Body of pancreas (tissue), 4 donors: ENCODE measurements at regions not wholly inside any gene's neighbourhood (a gene's known extent, or its start where the extent isn't known, plus 50 kb on each side); places are given as distances from the start of the nearest gene placed in this dataset.

Source experiments
- ATAC-seq: fragments of 150-250 bp; one replicate; pipeline ENCODE4 v1.9.1; 2016
- DNase-seq, 4 donors: peaks; one replicate each; pipeline ENCODE4 v3.0.0-alpha.2; 2019
- H3K27ac ChIP-seq, 4 donors: fragments of 200-600 bp; sonication (generic); 1 replicate in 3 of 4; 2 replicates in 1 of 4; pipeline versions ENCODE4 v1.5.1 to v1.6.1; 2016 to 2019; ENCODE audit warnings: mild to moderate bottlenecking in 1 of 4, mixed read lengths in 1 of 4, moderate library complexity in 1 of 4
- H3K27me3 ChIP-seq, 2 donors: fragments of 200-600 bp; sonication (generic); one replicate each; pipeline ENCODE4 v1.6.0; 2016; ENCODE audit warnings: mild to moderate bottlenecking in 1 of 2
- H3K36me3 ChIP-seq, 2 donors: fragments of 200-600 bp; sonication (generic); replicated peaks in 1 of 2; 2 replicates each; pipeline ENCODE4 v1.5.1; 2016; ENCODE audit warnings: low read depth in 2 of 2; ENCODE audit not compliant: insufficient read depth in 1 of 2
- H3K4me1 ChIP-seq: fragments of 200-600 bp; sonication (generic); one replicate; pipeline ENCODE4 v1.6.0; 2016
- H3K4me3 ChIP-seq, 2 donors: fragments of 200-600 bp; sonication (generic); 1 replicate in 1 of 2; 2 replicates in 1 of 2; pipeline ENCODE4 v1.5.1; 2016 to 2019
- H3K9me3 ChIP-seq, 3 donors: fragments of 200-600 bp; sonication (generic); 1 replicate in 2 of 3; 2 replicates in 1 of 3; pipeline ENCODE4 v1.5.1; 2016
- CTCF ChIP-seq, 7 experiments: fragments of 450-650 bp in 4 of 7; fragments of 200-600 bp in 3 of 7; sonication (generic) in 3 of 7; IDR thresholded peaks; one replicate each; pipeline ENCODE4 v1.5.1; 2016 to 2019; ENCODE audit warnings: antibody characterized with exemption in 7 of 7
- POLR2A ChIP-seq, 3 donors: fragments of 450-650 bp; IDR thresholded peaks; one replicate each; pipeline ENCODE4 v1.6.1; 2016; ENCODE audit warnings: antibody characterized with exemption in 3 of 3, mild to moderate bottlenecking in 2 of 3
- WGBS, 2 donors: methylation state at CpG; one replicate each; pipeline ENCODE4 v1.1.5; 2017; 5-methylcytosine and 5-hydroxymethylcytosine counted together
- intact Hi-C: fragments of 100-400 bp; cut with DNase I; formaldehyde crosslinking; loops from one replicate; pipeline ENCODE4 v1.15.1; 2023

GRCh38 chr3:65042675-65043074 is 354.9 kb upstream of the ADAMTS9 start:
- ATAC-seq: no peak
- 30 to 38% methylated on average over 3 of the region's 3 CpGs for WGBS, 2 donors
- Histone ChIP-seq H3K27me3 (no peaks in the 10 kb centered on the region), H3K9me3 (peaks cover 0 to 7% (median 0%) of the 10 kb centered on the region in 3 donors), H3K27ac (no peak overlapping the region), H3K4me1 (no peaks in the 10 kb centered on the region), H3K36me3 (no peaks in the 10 kb centered on the region), H3K4me3 (no peak overlapping the region)
- intact Hi-C loops: no loop called here
- no peak for DNase-seq
- TF ChIP-seq CTCF (IDR thresholded peaks at IDR 0.05): no peak
- no peak for TF ChIP-seq POLR2A (IDR thresholded peaks at IDR 0.05)

GRCh38 chr3:65039754-65040210 is 352.0 kb upstream of the ADAMTS9 start:
- H3K27ac ChIP-seq: no peak overlapping the region
- no peaks in the 10 kb centered on the region for H3K36me3 ChIP-seq
- H3K9me3 ChIP-seq: no peaks in the 10 kb centered on the region
- TF ChIP-seq POLR2A (IDR thresholded peaks at IDR 0.05) (no peak), CTCF (IDR thresholded peaks at IDR 0.05) (no peak)
- DNase-seq: no peak
- WGBS, 2 donors: 92 to 94% methylated on average over 6 of the region's 6 CpGs
- H3K27me3 ChIP-seq: no peaks in the 10 kb centered on the region
- no peaks in the 10 kb centered on the region for H3K4me1 ChIP-seq
- intact Hi-C loops: no loop called here
- H3K4me3 ChIP-seq: no peak overlapping the region
- no peak for ATAC-seq

- Histone ChIP-seq H3K9me3 (no peaks in the 10 kb centered on the region), H3K27ac (no peak overlapping the region), H3K36me3 (no peaks in the 10 kb centered on the region), H3K4me1 (no peaks in the 10 kb centered on the region), H3K4me3 (no peak overlapping the region), H3K27me3 (no peaks in the 10 kb centered on the region)
- TF ChIP-seq POLR2A (IDR thresholded peaks at IDR 0.05) (no peak), CTCF (IDR thresholded peaks at IDR 0.05) (no peak)
- no peak for ATAC-seq
- intact Hi-C loops: no loop called here
- DNase-seq: no peak
- 68 to 78% methylated on average over 2 of the region's 2 CpGs for WGBS, 2 donors
Measured at GRCh38 chr3:65037861-65038260, 350.1 kb upstream of the ADAMTS9 start.

- 90 to 93% methylated on average over 2 of the region's 2 CpGs for WGBS, 2 donors
- no peaks in the 10 kb centered on the region for H3K4me1 ChIP-seq
- DNase-seq: no peak
- no peak overlapping the region for H3K27ac ChIP-seq
- no peak for TF ChIP-seq POLR2A (IDR thresholded peaks at IDR 0.05)
- no peak for TF ChIP-seq CTCF (IDR thresholded peaks at IDR 0.05)
- no peaks in the 10 kb centered on the region for H3K27me3 ChIP-seq
- H3K36me3 ChIP-seq: no peaks in the 10 kb centered on the region
- H3K9me3 ChIP-seq: no peaks in the 10 kb centered on the region
- H3K4me3 ChIP-seq: no peak overlapping the region
- no peak for ATAC-seq
- intact Hi-C loops: no loop called here
Measured at GRCh38 chr3:65035246-65035645, 347.4 kb upstream of the ADAMTS9 start.

GRCh38 chr3:65033576-65033975 is 345.8 kb upstream of the ADAMTS9 start:
- ATAC-seq (no peak), DNase-seq (no peak)
- TF ChIP-seq POLR2A (IDR thresholded peaks at IDR 0.05) (no peak), CTCF (IDR thresholded peaks at IDR 0.05) (no peak)
- Histone ChIP-seq H3K36me3 (no peaks in the 10 kb centered on the region), H3K9me3 (no peaks in the 10 kb centered on the region), H3K4me1 (no peaks in the 10 kb centered on the region), H3K4me3 (no peak overlapping the region), H3K27ac (no peak overlapping the region), H3K27me3 (no peaks in the 10 kb centered on the region)
- intact Hi-C loops: no loop called here
- WGBS, 2 donors: 68 to 95% methylated on average over 2 of the region's 2 CpGs
